ENCODE measurements at regions not wholly inside any gene's neighbourhood (a gene's known extent, or its start where the extent isn't known, plus 50 kb on each side); places are given as distances from the start of the nearest gene placed in this dataset.
"Not testable (repeated sequence)": the region's sequence is repeated elsewhere in the genome, so short reads cannot be mapped to it uniquely, and the experiment has no call there.

DNA sequence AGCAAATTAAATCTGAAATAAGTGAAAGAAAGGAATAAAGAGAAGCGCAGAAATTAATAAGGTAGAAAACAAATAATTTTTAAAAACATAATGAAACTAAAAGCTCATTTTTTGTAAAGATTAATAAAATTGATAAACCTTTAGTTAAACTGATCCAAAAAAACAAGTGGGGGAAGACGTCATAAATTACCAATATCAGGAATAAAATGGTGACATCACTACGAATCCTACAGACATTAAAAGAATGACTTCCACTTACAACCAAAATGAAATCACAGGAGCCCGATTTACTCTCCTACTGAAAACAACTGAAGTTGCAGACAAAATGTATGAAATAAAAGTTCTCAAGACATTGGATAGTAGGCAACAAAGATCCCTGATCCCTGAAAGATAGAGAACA is 68.1 kb upstream of the IFFO2 start:
- no peak for ATAC-seq
- Histone ChIP-seq H3K36me3 (no peaks in the 10 kb centered on the region), H3K27me3 (peaks cover 0 to 17% of the 10 kb centered on the region in 2 donors), H3K4me1 (no peaks in the 10 kb centered on the region), H3K4me3 (no peak overlapping the region), H3K9me3 (no peaks in the 10 kb centered on the region), H3K27ac (no peak overlapping the region)
- TF ChIP-seq, protein P1, sequence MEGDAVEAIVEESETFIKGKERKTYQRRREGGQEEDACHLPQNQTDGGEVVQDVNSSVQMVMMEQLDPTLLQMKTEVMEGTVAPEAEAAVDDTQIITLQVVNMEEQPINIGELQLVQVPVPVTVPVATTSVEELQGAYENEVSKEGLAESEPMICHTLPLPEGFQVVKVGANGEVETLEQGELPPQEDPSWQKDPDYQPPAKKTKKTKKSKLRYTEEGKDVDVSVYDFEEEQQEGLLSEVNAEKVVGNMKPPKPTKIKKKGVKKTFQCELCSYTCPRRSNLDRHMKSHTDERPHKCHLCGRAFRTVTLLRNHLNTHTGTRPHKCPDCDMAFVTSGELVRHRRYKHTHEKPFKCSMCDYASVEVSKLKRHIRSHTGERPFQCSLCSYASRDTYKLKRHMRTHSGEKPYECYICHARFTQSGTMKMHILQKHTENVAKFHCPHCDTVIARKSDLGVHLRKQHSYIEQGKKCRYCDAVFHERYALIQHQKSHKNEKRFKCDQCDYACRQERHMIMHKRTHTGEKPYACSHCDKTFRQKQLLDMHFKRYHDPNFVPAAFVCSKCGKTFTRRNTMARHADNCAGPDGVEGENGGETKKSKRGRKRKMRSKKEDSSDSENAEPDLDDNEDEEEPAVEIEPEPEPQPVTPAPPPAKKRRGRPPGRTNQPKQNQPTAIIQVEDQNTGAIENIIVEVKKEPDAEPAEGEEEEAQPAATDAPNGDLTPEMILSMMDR (IDR thresholded peaks at IDR 0.05) = no peak
- DNase-seq = no peak
- intact Hi-C loops (cut with DNase I) = no loop called here

DNA sequence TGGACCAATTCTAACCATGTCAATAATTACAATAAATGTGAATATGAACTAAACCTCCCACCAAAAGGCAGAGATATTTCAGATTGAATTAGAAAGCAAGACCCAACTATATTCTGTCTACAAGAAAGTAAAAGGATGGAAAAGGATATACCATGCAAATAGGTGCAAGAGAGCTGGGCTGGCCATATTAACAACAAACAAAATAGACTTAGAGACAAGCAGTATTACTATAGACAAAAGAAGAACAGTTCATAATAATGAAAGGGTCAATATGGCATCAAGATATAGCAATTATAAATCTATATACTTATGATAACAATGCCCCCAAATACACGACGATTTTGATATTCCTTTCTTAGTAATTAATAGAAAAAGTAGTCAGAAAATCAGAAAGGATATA is 67.3 kb upstream of the IFFO2 start:
- Histone ChIP-seq H3K4me3 (no peak overlapping the region), H3K36me3 (no peaks in the 10 kb centered on the region), H3K27me3 (peaks cover 0 to 10% of the 10 kb centered on the region in 2 donors), H3K4me1 (no peaks in the 10 kb centered on the region), H3K9me3 (no peaks in the 10 kb centered on the region), H3K27ac (no peak overlapping the region)
- DNase-seq (no peak), ATAC-seq (no peak)
- TF ChIP-seq, protein P1 (IDR thresholded peaks at IDR 0.05) = no peak
- intact Hi-C loops (cut with DNase I) = no loop called here

DNA sequence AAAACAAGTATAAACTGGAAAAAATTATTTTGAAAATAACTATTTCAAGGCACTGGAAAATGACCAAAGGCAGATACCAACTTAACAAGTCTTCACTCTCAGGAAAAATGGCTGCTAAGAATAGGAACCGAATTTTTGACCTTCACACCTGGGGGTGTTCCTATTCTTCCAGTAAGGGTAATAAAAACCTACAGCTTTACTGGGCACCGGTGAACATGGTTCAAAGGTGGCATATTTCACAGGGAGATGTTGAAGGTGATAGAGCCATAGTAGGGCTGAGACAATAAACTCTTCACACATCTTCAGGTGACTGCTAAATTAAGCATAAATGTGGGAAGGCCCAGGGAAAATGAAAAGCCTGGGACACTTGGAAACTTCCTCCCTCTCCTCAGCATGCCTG is 65.4 kb upstream of the IFFO2 start:
- Histone ChIP-seq H3K4me1 (no peaks in the 10 kb centered on the region), H3K27ac (no peak overlapping the region), H3K27me3 (no peaks in the 10 kb centered on the region), H3K4me3 (no peak overlapping the region), H3K36me3 (no peaks in the 10 kb centered on the region), H3K9me3 (no peaks in the 10 kb centered on the region)
- TF ChIP-seq, protein P1 (IDR thresholded peaks at IDR 0.05) = no peak
- no peak for ATAC-seq
- intact Hi-C loops (cut with DNase I) = no loop called here
- DNase-seq = no peak

DNA sequence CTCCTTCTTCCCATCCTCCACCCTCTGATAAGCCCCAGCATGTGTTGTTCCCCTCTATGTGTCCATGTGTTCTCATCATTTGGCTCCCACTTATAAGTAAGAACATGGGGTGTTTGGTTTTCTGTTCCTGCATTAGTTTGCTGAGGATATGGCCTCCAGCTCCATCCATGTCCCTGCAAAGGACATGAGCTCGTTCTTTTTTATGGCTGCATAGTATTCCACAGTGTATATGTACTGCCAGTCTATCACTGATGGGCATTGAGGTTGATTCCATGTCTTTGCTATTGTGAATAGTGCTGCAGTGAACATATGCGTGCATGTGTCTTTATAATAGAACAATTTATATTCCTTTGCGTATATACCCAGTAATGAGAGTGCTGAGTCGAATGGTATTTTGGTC is 62.8 kb upstream of the IFFO2 start:
- H3K4me3 ChIP-seq; ATAC-seq; H3K27me3 ChIP-seq; H3K27ac ChIP-seq; H3K4me1 ChIP-seq; DNase-seq; intact Hi-C loops (cut with DNase I); H3K36me3 ChIP-seq; H3K9me3 ChIP-seq: not testable (repeated sequence)

DNA sequence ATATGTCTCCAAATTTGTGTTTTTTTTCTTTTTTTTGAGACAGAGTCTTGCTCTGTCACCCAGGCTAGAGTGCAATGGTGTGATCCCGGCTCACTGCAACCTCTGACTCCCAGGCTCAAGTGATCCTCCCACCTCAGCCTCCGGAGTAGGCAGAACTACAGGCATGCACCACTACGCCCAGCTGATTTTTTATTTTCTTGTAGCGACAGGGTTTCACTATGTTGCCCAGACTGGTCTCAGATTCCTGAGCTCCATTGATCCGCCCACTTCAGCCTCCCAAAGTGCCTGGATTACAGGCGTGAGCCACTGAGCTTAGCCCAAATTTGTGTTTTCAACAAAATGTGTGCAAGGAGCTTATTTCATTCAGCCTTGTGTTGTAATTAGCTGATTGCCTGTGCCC is 59.0 kb upstream of the IFFO2 start:
- Histone ChIP-seq H3K27ac (no peak overlapping the region), H3K9me3 (no peaks in the 10 kb centered on the region), H3K36me3 (no peaks in the 10 kb centered on the region), H3K27me3 (no peaks in the 10 kb centered on the region), H3K4me1 (peaks cover 19 to 20% of the 10 kb centered on the region in 2 donors), H3K4me3 (no peak overlapping the region)
- ATAC-seq (no peak), DNase-seq (no peak)
- intact Hi-C loops (cut with DNase I) = no loop called here
- TF ChIP-seq, protein P1 (IDR thresholded peaks at IDR 0.05) = no peak

DNA sequence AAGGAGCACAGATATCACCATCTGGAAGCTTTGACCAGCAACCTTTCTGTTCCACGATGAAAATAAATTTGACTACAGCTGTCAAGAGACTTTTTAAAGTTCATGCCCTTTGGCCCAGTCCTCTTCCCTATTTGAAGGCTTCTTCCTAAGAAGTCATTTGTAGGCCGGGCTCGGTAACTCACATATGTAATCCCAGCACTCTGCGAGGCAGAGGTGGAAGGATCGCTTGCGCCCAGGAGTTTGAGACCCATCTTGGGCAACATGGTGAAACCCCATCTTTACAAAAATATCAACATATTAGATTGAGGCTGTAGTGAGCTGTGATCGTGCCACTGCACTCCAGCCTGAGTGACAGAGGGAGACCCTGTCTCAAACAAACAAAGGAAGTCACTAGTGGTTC is 58.3 kb upstream of the IFFO2 start:
- intact Hi-C loops (cut with DNase I) = no loop called here
- H3K27ac ChIP-seq = no peak overlapping the region
- no peak overlapping the region for H3K4me3 ChIP-seq
- no peaks in the 10 kb centered on the region for H3K9me3 ChIP-seq
- no peaks in the 10 kb centered on the region for H3K36me3 ChIP-seq
- DNase-seq (no peak), ATAC-seq (no peak)
- H3K27me3 ChIP-seq = no peaks in the 10 kb centered on the region
- TF ChIP-seq, protein P1 (IDR thresholded peaks at IDR 0.05) = no peak
- H3K4me1 ChIP-seq = peaks cover 22 to 26% of the 10 kb centered on the region in 2 donors

All from left lung (tissue), 4 donors.